Omental fat pad (tissue), 3 donors: ENCODE measurements at regions not wholly inside any gene's neighbourhood (a gene's known extent, or its start where the extent isn't known, plus 50 kb on each side); places are given as distances from the start of the nearest gene placed in this dataset.
A peak's percentile ranks its signal among the peaks of the same experiment; 100 is the strongest.

Experiments
- ATAC-seq: fragments of 150-250 bp; one replicate; pipeline ENCODE4 v1.9.1; 2016; ENCODE audit warnings: mild to moderate bottlenecking, moderate library complexity; ENCODE audit not compliant: low FRiP score
- DNase-seq: peaks from one replicate; pipeline ENCODE4 v3.0.0-alpha.2; 2019; ENCODE audit warnings: low spot score
- CTCF ChIP-seq, 3 donors: fragments of 450-650 bp; IDR thresholded peaks; one replicate each; pipeline ENCODE4 v1.5.1; 2016 to 2017; ENCODE audit warnings: antibody characterized with exemption in 3 of 3, mild to moderate bottlenecking in 3 of 3, moderate library complexity in 2 of 3

GRCh38 chr7:33762911-33763306, 142.4 kb upstream of the BMPER start:
- DNase-seq: no peak
- no peak for TF ChIP-seq CTCF (IDR thresholded peaks at IDR 0.05)
- no peak for ATAC-seq

DNA sequence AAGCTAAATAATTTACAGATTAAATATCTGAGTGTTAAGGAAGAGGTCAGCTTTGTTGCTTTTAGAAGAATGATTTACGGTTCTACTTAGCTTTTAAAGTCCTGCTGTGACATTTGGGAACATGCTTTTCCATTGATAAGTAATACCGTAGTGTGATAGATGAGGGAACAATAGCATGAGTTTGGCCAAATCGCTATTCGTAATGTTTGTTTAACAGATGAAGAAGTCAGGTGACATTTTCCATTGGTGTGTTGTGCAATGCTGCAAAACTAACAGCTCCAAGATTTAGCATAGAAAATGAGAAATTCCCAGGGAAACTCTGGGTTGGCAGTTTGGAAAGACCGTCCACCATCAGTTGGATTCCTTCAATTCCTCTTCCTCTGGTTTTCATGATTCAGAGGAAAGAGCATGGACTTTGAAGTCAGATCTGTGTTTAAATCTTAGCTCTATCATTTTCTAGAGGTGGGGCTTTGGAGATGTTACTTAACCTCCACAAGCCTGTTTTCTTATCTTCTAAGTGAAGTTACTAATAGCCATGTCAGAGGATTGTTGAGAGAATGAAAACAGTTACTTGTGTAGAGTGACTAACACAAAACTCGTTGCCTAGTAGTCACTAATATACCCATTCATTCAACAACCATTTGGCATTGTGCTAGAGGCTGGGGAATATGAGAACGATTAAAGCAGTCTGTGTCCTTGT, 140.4 kb upstream of the BMPER start:
- ATAC-seq (peak; percentile 64), DNase-seq (no peak)
- no peak for TF ChIP-seq CTCF (IDR thresholded peaks at IDR 0.05)

- ATAC-seq (no peak), DNase-seq (no peak)
- no peak for TF ChIP-seq CTCF (IDR thresholded peaks at IDR 0.05)
These were observed 138.9 kb upstream of the BMPER start for GRCh38 chr7:33766405-33766804.

DNA sequence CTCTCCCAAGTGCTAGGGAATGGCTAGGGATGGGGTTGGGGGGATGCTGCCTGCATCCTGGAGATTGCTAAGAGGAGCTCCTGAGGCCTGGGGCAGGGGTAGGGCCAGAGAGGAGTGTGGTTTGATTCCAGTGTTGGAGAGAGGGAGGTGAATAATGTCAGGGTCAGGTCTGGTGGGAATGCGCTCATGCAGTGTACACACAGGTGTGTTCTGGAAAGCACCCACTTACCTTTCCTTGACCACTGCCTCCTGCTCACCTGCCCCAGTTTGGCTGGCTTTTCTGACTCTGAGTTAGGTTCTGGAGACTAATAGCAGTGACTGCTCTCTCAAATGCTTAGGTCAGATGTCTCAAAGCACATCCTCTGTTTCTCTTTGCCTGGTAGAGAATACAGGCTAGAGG, 135.4 kb upstream of the BMPER start:
- TF ChIP-seq CTCF (IDR thresholded peaks at IDR 0.05): no peak
- no peak for ATAC-seq
- DNase-seq: no peak

GRCh38 chr7:33770576-33770975, 134.8 kb upstream of the BMPER start:
- DNase-seq (no peak), ATAC-seq (no peak)
- no peak for TF ChIP-seq CTCF (IDR thresholded peaks at IDR 0.05)

- no peak for TF ChIP-seq CTCF (IDR thresholded peaks at IDR 0.05)
- no peak for DNase-seq
- ATAC-seq: no peak
These were observed 133.9 kb upstream of the BMPER start for GRCh38 chr7:33771422-33771821.

- TF ChIP-seq CTCF (IDR thresholded peaks at IDR 0.05): no peak
These were observed 132.3 kb upstream of the BMPER start for GRCh38 chr7:33773053-33773452.

More at GRCh38 chr7:33773053-33773452, 132.3 kb upstream of the BMPER start:
- ATAC-seq (no peak), DNase-seq (no peak)
